Suprapubic skin (tissue), 4 donors: ENCODE measurements at regions not wholly inside any gene's neighbourhood (a gene's known extent, or its start where the extent isn't known, plus 50 kb on each side); places are given as distances from the start of the nearest gene placed in this dataset.

Source experiments
- DNase-seq, 2 donors: peaks; one replicate each; pipeline ENCODE4 v3.0.0-alpha.2; 2019; ENCODE audit warnings: low spot score in 2 of 2
- H3K27ac ChIP-seq: fragments of 200-600 bp; sonication (generic); one replicate; pipeline ENCODE4 v1.5.1; 2019
- H3K27me3 ChIP-seq: fragments of 200-600 bp; sonication (generic); one replicate; pipeline ENCODE4 v1.5.1; 2019
- H3K36me3 ChIP-seq: fragments of 200-600 bp; sonication (generic); one replicate; pipeline ENCODE4 v1.5.1; 2019
- H3K4me1 ChIP-seq: fragments of 200-600 bp; sonication (generic); one replicate; pipeline ENCODE4 v1.5.1; 2019
- H3K4me3 ChIP-seq: fragments of 200-600 bp; sonication (generic); one replicate; pipeline ENCODE4 v1.5.1; 2019; ENCODE audit warnings: mild to moderate bottlenecking
- H3K9me3 ChIP-seq: fragments of 200-600 bp; sonication (generic); one replicate; pipeline ENCODE4 v1.5.1; 2019
- EP300 ChIP-seq: sonication (generic); formaldehyde crosslinking; IDR thresholded peaks from one replicate; pipeline ENCODE4 v1.6.1; 2017; ENCODE audit warnings: antibody characterized with exemption
- POLR2A ChIP-seq, 2 donors: fragments of 450-650 bp; IDR thresholded peaks; one replicate each; pipeline ENCODE4 v1.6.1; 2017; ENCODE audit warnings: antibody characterized with exemption in 2 of 2, mild to moderate bottlenecking in 2 of 2, moderate library complexity in 2 of 2
- POLR2AphosphoS5 ChIP-seq, 3 donors: sonication (generic); formaldehyde crosslinking; IDR thresholded peaks; one replicate each; pipeline ENCODE4 v1.6.1; 2017; ENCODE audit warnings: antibody characterized with exemption in 3 of 3
- WGBS: methylation state at CpG from one replicate; pipeline ENCODE4 v1.1.5; 2018; 5-methylcytosine and 5-hydroxymethylcytosine counted together
- TF ChIP-seq, protein P1 (sequence below), 2 donors: fragments of 200-600 bp in 1 of 2; fragments of 450-650 bp in 1 of 2; sonication (generic) in 1 of 2; IDR thresholded peaks; one replicate each; pipeline ENCODE4 v1.5.1; 2016 to 2019; ENCODE audit warnings: antibody characterized with exemption in 2 of 2, mild to moderate bottlenecking in 1 of 2, moderate library complexity in 1 of 2

DNA sequence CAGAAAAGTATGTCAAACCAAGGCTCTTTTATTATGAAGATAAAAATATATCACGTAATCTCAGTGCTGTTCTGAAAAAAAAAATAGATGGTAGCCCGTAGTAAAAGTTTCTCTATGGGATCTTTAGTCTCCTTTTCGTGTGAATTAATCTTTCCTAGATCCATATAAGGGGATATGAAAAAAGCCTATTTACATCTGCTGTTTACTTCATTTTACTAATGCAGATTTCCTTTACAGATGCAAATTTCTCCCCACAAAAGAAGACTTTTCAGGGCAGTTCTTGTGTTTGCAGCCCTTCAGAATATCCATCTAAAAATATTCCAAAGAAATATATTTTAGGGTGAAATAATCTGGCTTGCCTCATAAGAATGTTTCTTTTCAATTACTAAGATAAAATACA lies 1291.7 kb downstream of the ROBO1 start:
- H3K27ac ChIP-seq: no peak overlapping the region
- H3K36me3 ChIP-seq: no peaks in the 10 kb centered on the region
- H3K4me1 ChIP-seq: no peaks in the 10 kb centered on the region
- H3K27me3 ChIP-seq: no peaks in the 10 kb centered on the region
- peaks cover 4% of the 10 kb centered on the region for H3K9me3 ChIP-seq
- WGBS: 82% methylated on average over 3 of the region's 3 CpGs
- DNase-seq: no peak
- TF ChIP-seq, protein P1, sequence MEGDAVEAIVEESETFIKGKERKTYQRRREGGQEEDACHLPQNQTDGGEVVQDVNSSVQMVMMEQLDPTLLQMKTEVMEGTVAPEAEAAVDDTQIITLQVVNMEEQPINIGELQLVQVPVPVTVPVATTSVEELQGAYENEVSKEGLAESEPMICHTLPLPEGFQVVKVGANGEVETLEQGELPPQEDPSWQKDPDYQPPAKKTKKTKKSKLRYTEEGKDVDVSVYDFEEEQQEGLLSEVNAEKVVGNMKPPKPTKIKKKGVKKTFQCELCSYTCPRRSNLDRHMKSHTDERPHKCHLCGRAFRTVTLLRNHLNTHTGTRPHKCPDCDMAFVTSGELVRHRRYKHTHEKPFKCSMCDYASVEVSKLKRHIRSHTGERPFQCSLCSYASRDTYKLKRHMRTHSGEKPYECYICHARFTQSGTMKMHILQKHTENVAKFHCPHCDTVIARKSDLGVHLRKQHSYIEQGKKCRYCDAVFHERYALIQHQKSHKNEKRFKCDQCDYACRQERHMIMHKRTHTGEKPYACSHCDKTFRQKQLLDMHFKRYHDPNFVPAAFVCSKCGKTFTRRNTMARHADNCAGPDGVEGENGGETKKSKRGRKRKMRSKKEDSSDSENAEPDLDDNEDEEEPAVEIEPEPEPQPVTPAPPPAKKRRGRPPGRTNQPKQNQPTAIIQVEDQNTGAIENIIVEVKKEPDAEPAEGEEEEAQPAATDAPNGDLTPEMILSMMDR (IDR thresholded peaks at IDR 0.05): no peak
- TF ChIP-seq POLR2A (IDR thresholded peaks at IDR 0.05) (no peak), EP300 (no peak), POLR2AphosphoS5 (IDR thresholded peaks at IDR 0.05) (no peak)
- H3K4me3 ChIP-seq: no peak overlapping the region

DNA sequence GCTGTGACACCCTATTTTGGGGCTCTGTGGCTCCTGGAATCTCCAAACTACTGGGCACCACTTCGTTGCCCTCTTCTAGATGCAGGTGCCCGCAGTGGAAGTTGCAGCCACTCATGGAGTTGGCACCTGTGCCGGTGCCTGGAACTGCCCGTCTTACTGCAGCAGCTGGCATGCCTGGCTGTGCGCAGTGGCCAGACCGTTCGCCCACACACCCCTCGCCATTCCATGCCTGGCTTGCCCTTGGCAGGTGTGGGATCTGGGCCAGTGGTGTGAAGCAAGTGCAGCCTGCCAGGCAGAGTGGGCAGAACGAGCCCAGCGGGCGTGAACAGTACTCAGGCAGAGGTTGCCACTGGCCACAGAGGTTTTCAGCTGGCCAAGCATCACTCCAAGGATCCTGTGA lies 1286.7 kb downstream of the ROBO1 start:
- Histone ChIP-seq H3K27ac (no peak overlapping the region), H3K27me3 (no peaks in the 10 kb centered on the region), H3K9me3 (no peaks in the 10 kb centered on the region), H3K4me3 (no peak overlapping the region), H3K36me3 (no peaks in the 10 kb centered on the region), H3K4me1 (no peaks in the 10 kb centered on the region)
- 100% methylated on average over 4 of the region's 11 CpGs for WGBS
- no peak for DNase-seq
- no peak for TF ChIP-seq POLR2AphosphoS5 (IDR thresholded peaks at IDR 0.05)
- TF ChIP-seq POLR2A (IDR thresholded peaks at IDR 0.05): no peak
- no peak for TF ChIP-seq EP300
- TF ChIP-seq, protein P1 (IDR thresholded peaks at IDR 0.05): no peak

DNA sequence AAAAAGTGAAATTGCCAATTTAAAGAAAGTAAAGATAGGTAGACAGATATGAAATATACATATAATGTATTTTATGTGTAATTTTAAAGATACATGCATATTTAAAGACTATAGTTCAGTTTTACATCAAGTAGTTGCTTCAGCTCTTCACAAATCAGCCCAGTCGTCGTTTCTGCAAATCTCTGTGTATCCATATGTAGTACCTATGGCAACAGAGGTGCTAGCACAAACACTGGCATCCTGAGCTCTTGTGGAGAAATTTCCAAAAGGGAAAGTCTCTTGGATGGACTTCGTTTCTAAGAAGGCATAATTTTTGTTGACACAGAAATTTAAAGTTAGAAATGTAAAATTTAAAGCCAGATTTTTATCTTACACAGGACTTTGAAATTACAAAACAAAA lies 1284.7 kb downstream of the ROBO1 start:
- H3K4me3 ChIP-seq: no peak overlapping the region
- peaks cover 3% of the 10 kb centered on the region for H3K9me3 ChIP-seq
- WGBS: 32% methylated on average over 3 of the region's 3 CpGs
- no peak for DNase-seq
- no peaks in the 10 kb centered on the region for H3K36me3 ChIP-seq
- no peaks in the 10 kb centered on the region for H3K27me3 ChIP-seq
- no peaks in the 10 kb centered on the region for H3K4me1 ChIP-seq
- no peak overlapping the region for H3K27ac ChIP-seq
- TF ChIP-seq POLR2A (IDR thresholded peaks at IDR 0.05): no peak
- no peak for TF ChIP-seq POLR2AphosphoS5 (IDR thresholded peaks at IDR 0.05)
- no peak for TF ChIP-seq EP300
- TF ChIP-seq, protein P1 (IDR thresholded peaks at IDR 0.05): no peak

DNA sequence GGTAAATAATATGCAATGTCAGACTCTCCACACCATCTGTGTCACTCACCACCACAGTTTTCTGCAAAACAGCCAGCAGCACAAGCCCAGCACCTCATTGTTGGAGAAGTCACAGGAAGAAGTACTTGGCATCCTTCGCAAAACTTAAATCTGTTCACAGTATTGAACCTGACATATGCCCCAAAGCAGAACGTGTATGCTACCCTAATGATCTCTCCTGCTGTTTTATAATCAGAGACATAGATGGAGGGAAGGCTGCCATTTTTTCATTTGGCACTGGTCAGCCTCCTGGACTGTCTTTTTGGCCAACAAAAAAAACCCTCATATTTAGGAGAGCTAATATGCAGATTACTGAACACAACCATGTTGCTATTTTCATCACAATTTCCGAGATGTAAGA lies 1272.9 kb downstream of the ROBO1 start:
- Histone ChIP-seq H3K9me3 (no peaks in the 10 kb centered on the region), H3K4me1 (peaks cover 14% of the 10 kb centered on the region), H3K27ac (no peak overlapping the region), H3K36me3 (no peaks in the 10 kb centered on the region), H3K4me3 (no peak overlapping the region), H3K27me3 (no peaks in the 10 kb centered on the region)
- no peak for TF ChIP-seq EP300
- TF ChIP-seq POLR2A (IDR thresholded peaks at IDR 0.05): no peak
- TF ChIP-seq POLR2AphosphoS5 (IDR thresholded peaks at IDR 0.05): no peak
- TF ChIP-seq, protein P1 (IDR thresholded peaks at IDR 0.05): no peak
- 63% methylated on average over 3 of the region's 3 CpGs for WGBS
- no peak for DNase-seq

DNA sequence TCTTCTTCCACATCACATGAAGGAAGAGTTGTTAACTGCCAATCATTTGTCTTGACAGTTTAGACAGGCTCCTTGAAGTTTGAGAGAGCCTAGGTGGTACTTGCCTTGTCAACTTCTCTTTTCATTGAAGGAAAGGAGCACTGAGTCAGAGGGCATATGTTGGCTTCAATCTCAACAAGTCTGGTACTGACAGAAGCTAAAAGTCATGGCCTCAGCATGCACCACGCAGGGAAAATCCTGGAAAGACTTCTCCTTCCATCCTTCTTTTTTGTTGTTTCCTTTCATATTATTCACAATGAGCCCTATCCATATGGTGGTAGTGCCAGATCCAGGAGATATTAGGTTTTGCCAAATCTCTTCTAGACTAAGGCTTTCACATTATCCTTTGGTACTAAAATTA lies 1272.5 kb downstream of the ROBO1 start:
- Histone ChIP-seq H3K4me1 (peaks cover 14% of the 10 kb centered on the region), H3K36me3 (no peaks in the 10 kb centered on the region), H3K27me3 (no peaks in the 10 kb centered on the region), H3K27ac (no peak overlapping the region), H3K9me3 (no peaks in the 10 kb centered on the region), H3K4me3 (no peak overlapping the region)
- 78% methylated on average over 1 of the region's 1 CpG for WGBS
- no peak for TF ChIP-seq POLR2AphosphoS5 (IDR thresholded peaks at IDR 0.05)
- no peak for TF ChIP-seq EP300
- no peak for TF ChIP-seq POLR2A (IDR thresholded peaks at IDR 0.05)
- TF ChIP-seq, protein P1 (IDR thresholded peaks at IDR 0.05): no peak
- DNase-seq: no peak
